NCI-H1092 treated with DMSO at 0.1 percent for 48 hours (cell line): ENCODE measurements at regions not wholly inside any gene's neighbourhood (a gene's known extent, or its start where the extent isn't known, plus 50 kb on each side); places are given as distances from the start of the nearest gene placed in this dataset.
"Not testable (repeated sequence)": the region's sequence is repeated elsewhere in the genome, so short reads cannot be mapped to it uniquely, and the experiment has no call there.

Experiments
- DNase-seq: peaks from one replicate; lab custom pipeline; 2025; lab: John Stamatoyannopoulos, UW

DNA sequence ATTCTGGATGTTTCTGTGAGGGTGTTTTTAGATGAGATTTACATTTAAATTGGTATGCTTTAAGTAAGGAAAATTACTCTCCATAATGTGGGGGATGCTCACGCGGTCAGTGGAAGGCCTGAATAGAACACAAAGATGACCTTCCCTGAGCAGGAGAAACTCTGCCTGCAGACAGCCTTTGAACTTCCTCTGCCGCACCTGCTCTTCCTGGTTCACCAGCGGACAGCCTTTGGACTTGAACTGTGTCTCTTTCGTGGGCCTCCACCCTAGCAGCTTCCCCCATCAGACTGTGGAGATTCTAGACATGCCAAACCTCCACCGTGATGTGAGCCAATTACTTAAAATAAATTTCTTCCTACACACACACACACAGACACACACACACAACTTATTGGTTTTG, 210.7 kb downstream of the EFCAB11 start:
- DNase-seq: no peak

DNA sequence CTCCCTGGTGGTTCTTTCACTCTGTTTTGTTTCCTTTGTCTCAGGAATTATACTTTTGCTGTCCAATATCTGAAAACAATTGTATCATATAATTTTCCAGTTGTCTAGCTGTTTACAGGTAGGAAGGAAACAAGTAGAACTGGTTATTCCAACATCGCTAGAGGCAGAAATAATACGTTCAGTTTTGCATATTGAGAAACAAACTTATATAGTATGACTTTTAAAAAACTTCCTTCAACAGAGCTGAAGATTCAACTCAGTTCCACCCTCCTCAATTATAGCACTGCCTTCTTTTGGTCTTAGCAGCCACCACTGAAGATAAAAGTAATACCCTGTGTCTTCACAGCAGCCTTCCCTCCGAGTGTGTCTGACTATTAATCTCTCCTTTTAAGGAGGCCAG, 214.3 kb downstream of the EFCAB11 start:
- DNase-seq: no peak

GRCh38 chr14:89736881-89737280, 217.6 kb downstream of the EFCAB11 start:
- no peak for DNase-seq

GRCh38 chr14:89731396-89731933, 223.1 kb downstream of the EFCAB11 start:
- DNase-seq: no peak

- no peak for DNase-seq
These were observed 223.8 kb downstream of the EFCAB11 start for GRCh38 chr14:89730687-89731086.

DNA sequence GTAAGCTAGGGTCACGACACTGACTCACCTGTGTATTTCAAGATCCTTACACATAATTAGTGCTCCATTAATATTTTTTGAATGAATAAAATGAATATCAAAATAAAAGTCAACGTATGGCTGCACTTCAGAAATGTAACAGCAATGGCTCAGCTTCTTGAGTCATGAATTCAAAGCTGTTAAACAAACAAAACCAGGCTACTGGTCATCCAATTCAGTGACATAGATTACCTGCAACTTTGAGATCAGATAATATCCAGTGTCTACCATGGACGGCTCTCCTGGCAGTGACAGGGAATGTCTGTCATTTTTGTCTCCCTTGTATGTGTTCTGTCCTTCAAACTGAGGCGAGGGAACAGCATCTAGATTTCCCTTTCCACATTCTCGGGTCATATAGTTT, 225.6 kb downstream of the EFCAB11 start:
- no peak for DNase-seq

DNA sequence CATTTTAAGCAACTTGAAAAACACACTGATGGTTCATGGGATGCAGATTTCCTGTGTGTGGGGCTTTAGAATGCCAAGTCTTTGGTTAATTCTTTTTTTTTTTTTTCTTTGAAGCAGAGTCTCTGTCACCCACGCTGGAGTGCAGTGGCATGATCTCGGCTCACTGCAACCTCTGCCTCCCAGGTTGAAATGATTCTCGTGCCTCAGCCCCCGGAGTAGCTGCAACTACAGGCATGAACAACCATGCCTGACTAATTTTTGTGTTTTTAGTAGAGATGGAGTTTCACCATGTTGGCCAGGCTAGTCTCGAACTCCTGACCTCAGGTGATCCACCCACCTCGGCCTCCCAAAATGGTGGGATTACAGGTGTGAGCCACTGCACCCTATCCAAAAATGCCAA, 228.3 kb downstream of the EFCAB11 start:
- not testable (repeated sequence) for DNase-seq

- DNase-seq: no peak
These were observed 229.9 kb downstream of the EFCAB11 start for GRCh38 chr14:89724628-89724960.

GRCh38 chr14:89723930-89724627, 230.5 kb downstream of the EFCAB11 start:
- no peak for DNase-seq

GRCh38 chr14:89721956-89722355, 232.6 kb downstream of the EFCAB11 start:
- no peak for DNase-seq

- DNase-seq: no peak
These were observed 233.5 kb downstream of the EFCAB11 start for GRCh38 chr14:89720741-89721729.

DNA sequence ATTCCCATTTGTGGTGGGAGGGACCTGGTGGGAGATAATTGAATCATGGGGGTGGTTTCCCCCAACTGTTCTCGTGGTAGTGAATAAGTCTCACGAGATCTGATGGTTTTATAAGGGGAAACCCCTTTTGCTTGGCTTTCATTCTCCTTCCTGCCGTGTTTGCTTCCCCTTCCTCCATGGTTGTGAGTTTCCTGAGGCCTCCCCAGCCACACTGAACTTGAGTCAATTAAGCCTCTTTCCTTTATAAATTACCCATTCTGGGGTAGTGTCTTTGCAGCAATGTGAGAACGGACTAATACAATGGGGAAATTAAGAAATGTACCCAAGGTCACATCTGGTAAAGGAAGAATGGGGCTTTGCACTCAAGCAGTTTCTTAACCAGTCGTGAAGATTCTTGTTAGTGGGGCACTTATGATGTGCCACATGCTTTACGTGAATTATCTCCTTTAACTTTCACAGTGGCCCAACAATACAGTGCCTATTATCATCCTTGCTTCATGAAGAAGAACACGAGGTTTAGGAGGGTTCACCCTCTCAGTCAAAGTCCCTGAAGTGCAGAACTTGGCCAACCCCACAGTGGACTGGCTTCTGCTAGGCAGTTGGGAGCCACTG, 234.3 kb downstream of the EFCAB11 start:
- no peak for DNase-seq

DNA sequence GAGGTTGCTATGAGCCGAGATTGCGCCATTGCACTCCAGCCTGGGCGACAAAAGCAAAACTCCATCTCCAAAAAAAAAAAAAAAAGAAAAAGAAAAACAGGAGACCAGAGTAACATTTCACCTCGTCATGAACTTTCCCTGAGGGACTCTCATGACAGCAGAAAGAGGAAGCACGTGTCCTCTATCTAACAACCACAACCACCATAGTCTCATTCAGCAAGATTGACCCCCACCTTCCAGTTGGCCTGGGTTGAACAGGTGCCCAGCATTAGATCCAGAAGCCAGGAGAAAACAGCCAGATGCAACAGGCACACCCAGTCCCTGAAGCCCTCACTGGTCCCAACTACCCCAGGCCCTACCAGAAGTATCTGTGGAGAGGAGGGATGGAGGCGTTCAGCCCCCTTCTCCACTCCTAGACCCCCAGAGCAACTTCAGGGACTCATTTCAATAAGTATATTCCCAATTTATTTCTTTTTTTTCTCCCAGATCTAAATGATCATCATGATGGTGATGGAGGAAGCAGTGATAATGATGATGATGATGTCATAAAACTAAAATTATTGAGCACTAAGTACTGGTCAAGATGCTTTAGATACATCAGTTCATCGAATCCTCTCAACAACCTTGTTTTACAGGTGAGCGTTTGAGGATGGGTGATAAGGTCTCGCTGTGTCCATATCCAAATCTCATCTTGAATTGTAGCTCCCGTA, 235.0 kb downstream of the EFCAB11 start:
- DNase-seq: no peak

- no peak for DNase-seq
These were observed 245.4 kb downstream of the EFCAB11 start for GRCh38 chr14:89708982-89709625.

GRCh38 chr14:89707086-89707485, 247.4 kb downstream of the EFCAB11 start:
- no peak for DNase-seq

- DNase-seq: no peak
These were observed 251.7 kb downstream of the EFCAB11 start for GRCh38 chr14:89702876-89703200.

- peak; percentile 78 for DNase-seq
These were observed 252.3 kb downstream of the EFCAB11 start for GRCh38 chr14:89702073-89702875.

DNA sequence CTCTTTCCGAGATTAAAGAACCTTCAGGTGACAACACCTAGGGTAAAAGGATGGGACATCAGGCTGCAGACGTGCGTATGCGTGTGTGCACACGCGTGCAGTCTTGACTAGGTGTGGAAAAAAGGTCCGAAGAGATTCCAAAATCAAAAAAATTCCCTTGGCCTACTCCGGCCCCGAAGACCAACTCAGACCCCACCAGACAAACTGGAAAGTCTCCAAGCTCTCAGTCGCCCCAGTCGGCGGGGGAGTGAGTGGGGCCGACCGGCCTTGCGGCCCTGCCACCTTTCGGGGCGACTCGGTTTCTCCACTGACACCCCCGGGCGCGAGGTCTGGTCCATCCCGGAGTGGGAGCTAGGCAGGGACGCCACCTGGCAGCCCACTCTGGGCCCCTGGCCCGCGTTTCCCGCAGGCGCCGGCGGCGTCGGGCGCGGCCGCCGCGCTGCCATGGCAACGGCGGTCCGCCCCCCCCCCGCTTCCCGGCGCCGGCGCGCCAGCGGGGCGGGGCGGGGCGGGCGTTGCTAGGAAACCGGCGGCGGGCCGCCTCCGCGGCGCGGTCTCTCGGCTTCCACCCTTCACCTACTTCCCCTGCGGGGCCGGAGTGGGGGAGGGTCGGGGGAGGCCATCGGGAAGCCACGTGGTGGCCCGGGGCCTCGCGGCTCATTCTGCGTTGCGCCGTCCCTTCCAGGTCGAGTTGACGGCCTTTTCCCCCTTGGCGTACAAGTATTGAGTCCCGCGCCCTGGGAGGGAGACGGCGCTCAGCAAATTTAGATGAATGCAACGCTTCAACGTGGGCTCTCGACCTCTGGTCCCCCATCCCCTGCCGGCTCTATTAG, 253.1 kb downstream of the EFCAB11 start:
- DNase-seq: peak; percentile 78

DNA sequence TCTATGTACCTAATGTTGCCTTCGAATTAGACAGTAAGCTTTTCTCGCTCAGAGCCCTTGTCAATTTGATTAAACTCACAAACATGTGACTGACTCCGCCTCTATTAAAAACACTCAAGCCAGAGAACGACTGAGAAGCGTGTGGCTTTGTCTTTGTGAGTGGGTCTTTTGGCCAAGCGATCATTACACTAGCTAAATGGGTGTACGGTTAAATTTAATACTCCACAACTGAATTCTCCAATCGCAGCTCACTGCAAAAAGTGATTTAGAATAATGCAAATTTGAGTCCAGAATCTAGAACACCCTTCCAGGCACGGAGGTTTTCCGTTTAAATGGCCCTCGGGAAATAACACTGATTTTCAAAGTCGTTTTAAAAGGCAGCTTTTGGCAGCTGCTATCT, 253.7 kb downstream of the EFCAB11 start:
- DNase-seq: peak; percentile 53

GRCh38 chr14:89699071-89699470, 255.5 kb downstream of the EFCAB11 start:
- DNase-seq: no peak
